Thoracic aorta (tissue), 2 donors: ENCODE measurements at regions not wholly inside any gene's neighbourhood (a gene's known extent, or its start where the extent isn't known, plus 50 kb on each side); places are given as distances from the start of the nearest gene placed in this dataset.

ENCODE experiments used
- ATAC-seq: fragments of 150-250 bp; one replicate; pipeline ENCODE4 v1.8.0; 2017; ENCODE audit warnings: low read depth; ENCODE audit not compliant: insufficient number of reproducible peaks, low FRiP score
- DNase-seq: peaks from one replicate; pipeline ENCODE4 v3.0.0-alpha.2; 2020; ENCODE audit warnings: low spot score
- H3K27ac ChIP-seq, 2 donors: fragments of 200-600 bp; sonication (generic); 1 replicate in 1 of 2; 2 replicates in 1 of 2; pipeline ENCODE4 v1.5.1; 2016; ENCODE audit warnings: mild to moderate bottlenecking in 2 of 2, moderate library complexity in 2 of 2
- H3K27me3 ChIP-seq: fragments of 200-600 bp; sonication (generic); replicated peaks from 2 replicates; pipeline ENCODE4 v1.6.0; 2016; ENCODE audit warnings: mild to moderate bottlenecking; ENCODE audit not compliant: insufficient read depth
- H3K36me3 ChIP-seq: fragments of 200-600 bp; sonication (generic); one replicate; pipeline ENCODE4 v1.5.1; 2016
- H3K4me1 ChIP-seq, 2 donors: fragments of 200-600 bp; sonication (generic); 1 replicate in 1 of 2; 2 replicates in 1 of 2; pipeline versions ENCODE4 v1.5.1 to v1.6.0; 2016; ENCODE audit warnings: low read depth in 2 of 2, mild to moderate bottlenecking in 1 of 2; ENCODE audit not compliant: control insufficient read depth in 1 of 2
- H3K4me3 ChIP-seq: fragments of 200-600 bp; sonication (generic); 2 replicates; pipeline ENCODE4 v1.5.1; 2016; ENCODE audit warnings: mild to moderate bottlenecking
- H3K9me3 ChIP-seq: fragments of 200-600 bp; sonication (generic); 2 replicates; pipeline ENCODE4 v1.5.1; 2016
- CTCF ChIP-seq: fragments of 200-600 bp; sonication (generic); IDR thresholded peaks from one replicate; pipeline ENCODE4 v1.5.1; 2019; ENCODE audit warnings: antibody characterized with exemption

GRCh38 chr20:11394145-11394833 is 523.4 kb upstream of the BTBD3 start:
- no peaks in the 10 kb centered on the region for H3K9me3 ChIP-seq
- H3K36me3 ChIP-seq: no peaks in the 10 kb centered on the region
- H3K27ac ChIP-seq: no peak overlapping the region
- DNase-seq (no peak), ATAC-seq (no peak)
- no peaks in the 10 kb centered on the region for H3K4me1 ChIP-seq
- no peak overlapping the region for H3K4me3 ChIP-seq
- no peaks in the 10 kb centered on the region for H3K27me3 ChIP-seq
- no peak for TF ChIP-seq CTCF

GRCh38 chr20:11395581-11395980 is 522.1 kb upstream of the BTBD3 start:
- TF ChIP-seq CTCF: no peak
- H3K27me3 ChIP-seq: no peaks in the 10 kb centered on the region
- H3K9me3 ChIP-seq: no peaks in the 10 kb centered on the region
- H3K4me1 ChIP-seq: no peaks in the 10 kb centered on the region
- H3K27ac ChIP-seq: no peak overlapping the region
- DNase-seq (no peak), ATAC-seq (no peak)
- no peak overlapping the region for H3K4me3 ChIP-seq
- no peaks in the 10 kb centered on the region for H3K36me3 ChIP-seq

DNA sequence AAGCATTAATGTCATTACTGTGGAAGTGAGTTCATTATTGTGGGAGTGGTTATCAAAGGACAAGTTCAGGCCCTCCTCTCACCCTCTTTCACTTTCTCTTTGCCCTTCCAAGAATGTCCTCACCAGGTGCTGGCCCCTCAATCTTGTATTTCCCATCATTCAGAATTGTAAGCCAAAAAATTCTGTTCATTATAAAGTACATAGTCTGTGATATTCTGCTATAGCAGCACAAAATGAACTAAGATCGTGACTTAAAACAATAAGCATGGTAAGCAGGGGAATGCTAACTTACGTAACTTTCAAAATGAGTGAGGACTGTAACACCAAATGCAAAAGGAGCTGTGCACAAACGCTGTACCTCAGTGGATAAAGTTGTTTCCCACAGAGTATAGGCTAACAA is 515.7 kb upstream of the BTBD3 start:
- no peaks in the 10 kb centered on the region for H3K9me3 ChIP-seq
- DNase-seq: no peak
- TF ChIP-seq CTCF: no peak
- no peaks in the 10 kb centered on the region for H3K36me3 ChIP-seq
- no peak overlapping the region for H3K27ac ChIP-seq
- ATAC-seq: no peak
- no peak overlapping the region for H3K4me3 ChIP-seq
- H3K4me1 ChIP-seq: peaks cover 4 to 19% of the 10 kb centered on the region in 2 donors
- no peaks in the 10 kb centered on the region for H3K27me3 ChIP-seq

- Histone ChIP-seq H3K27ac (no peak overlapping the region), H3K36me3 (no peaks in the 10 kb centered on the region), H3K4me3 (no peak overlapping the region), H3K9me3 (no peaks in the 10 kb centered on the region), H3K27me3 (no peaks in the 10 kb centered on the region), H3K4me1 (peaks cover 4 to 24% of the 10 kb centered on the region in 2 donors)
- DNase-seq (no peak), ATAC-seq (no peak)
- no peak for TF ChIP-seq CTCF
These were observed 514.0 kb upstream of the BTBD3 start for GRCh38 chr20:11403711-11404110.

GRCh38 chr20:11406877-11407276 is 510.8 kb upstream of the BTBD3 start:
- Histone ChIP-seq H3K4me1 (peaks cover 4 to 28% of the 10 kb centered on the region in 2 donors), H3K27ac (no peak overlapping the region), H3K4me3 (no peak overlapping the region), H3K36me3 (no peaks in the 10 kb centered on the region), H3K9me3 (no peaks in the 10 kb centered on the region), H3K27me3 (no peaks in the 10 kb centered on the region)
- no peak for ATAC-seq
- DNase-seq: no peak
- TF ChIP-seq CTCF: no peak
